Lung (tissue), 11 donors: ENCODE measurements at regions not wholly inside any gene's neighbourhood (a gene's known extent, or its start where the extent isn't known, plus 50 kb on each side); places are given as distances from the start of the nearest gene placed in this dataset.
A peak's percentile ranks its signal among the peaks of the same experiment; 100 is the strongest.

Source experiments
- ATAC-seq: fragments of 200-7000 bp; cut with Tn5 transposase; one replicate; pipeline ENCODE4 v1.9.1; 2020; ENCODE audit warnings: moderate number of reproducible peaks; ENCODE audit not compliant: insufficient read depth, low FRiP score
- DNase-seq, 3 donors: peaks; one replicate each; pipeline ENCODE4 v3.0.0-alpha.2; 2013 to 2017
- H3K27ac ChIP-seq, 2 donors: one replicate each; pipeline ENCODE4 v1.5.1; 2013; ENCODE audit warnings: mild to moderate bottlenecking in 2 of 2, moderate library complexity in 2 of 2, control low read depth in 1 of 2, inconsistent platforms in 1 of 2, low read depth in 1 of 2, low read length in 1 of 2
- H3K27me3 ChIP-seq, 3 donors: one replicate each; pipeline ENCODE4 v1.5.1; 2013; ENCODE audit warnings: low read length in 2 of 3; ENCODE audit not compliant: control insufficient read depth in 3 of 3, insufficient read depth in 3 of 3
- H3K36me3 ChIP-seq, 4 donors: one replicate each; pipeline ENCODE4 v1.5.1; 2013; ENCODE audit warnings: low read length in 4 of 4, mild to moderate bottlenecking in 1 of 4, moderate library complexity in 1 of 4; ENCODE audit not compliant: control insufficient read depth in 4 of 4, insufficient read depth in 4 of 4
- H3K4me1 ChIP-seq, 5 donors: one replicate each; pipeline ENCODE4 v1.5.1; 2013; ENCODE audit warnings: low read length in 5 of 5, mild to moderate bottlenecking in 2 of 5, moderate library complexity in 1 of 5; ENCODE audit not compliant: control insufficient read depth in 5 of 5, insufficient read depth in 5 of 5
- H3K4me3 ChIP-seq: one replicate; pipeline ENCODE4 v1.5.1; 2013; ENCODE audit warnings: mild to moderate bottlenecking, control low read depth, moderate library complexity
- H3K9ac ChIP-seq, 2 donors: one replicate each; pipeline ENCODE4 v1.5.1; 2013; ENCODE audit warnings: low read length in 2 of 2, control low read depth in 1 of 2; ENCODE audit not compliant: insufficient read depth in 1 of 2
- H3K9me3 ChIP-seq, 4 donors: one replicate each; pipeline ENCODE4 v1.5.1; 2013; ENCODE audit warnings: low read length in 3 of 4, mild to moderate bottlenecking in 1 of 4, moderate library complexity in 1 of 4; ENCODE audit not compliant: control insufficient read depth in 4 of 4, insufficient read depth in 3 of 4
- WGBS, 2 donors: extraction: QIAGEN DNeasy Blood & Tissue Kit; methylation state at CpG; one replicate each; pipeline ENCODE4 v1.1.7; 2013; 5-methylcytosine and 5-hydroxymethylcytosine counted together
- TF ChIP-seq, protein P1 (sequence below): IDR thresholded peaks from 2 replicates; pipeline ENCODE4 v1.5.1; 2012; ENCODE audit warnings: mild to moderate bottlenecking; ENCODE audit errors: control extremely low read depth, extremely low read depth
- donor health status: control.
- donor health status: control.
- donor health status: Bipolar disorder and iron deficiency.
- donor health status: healthy.
- donor health status: DM: yes; HTN: yes; CAD: no.

DNA sequence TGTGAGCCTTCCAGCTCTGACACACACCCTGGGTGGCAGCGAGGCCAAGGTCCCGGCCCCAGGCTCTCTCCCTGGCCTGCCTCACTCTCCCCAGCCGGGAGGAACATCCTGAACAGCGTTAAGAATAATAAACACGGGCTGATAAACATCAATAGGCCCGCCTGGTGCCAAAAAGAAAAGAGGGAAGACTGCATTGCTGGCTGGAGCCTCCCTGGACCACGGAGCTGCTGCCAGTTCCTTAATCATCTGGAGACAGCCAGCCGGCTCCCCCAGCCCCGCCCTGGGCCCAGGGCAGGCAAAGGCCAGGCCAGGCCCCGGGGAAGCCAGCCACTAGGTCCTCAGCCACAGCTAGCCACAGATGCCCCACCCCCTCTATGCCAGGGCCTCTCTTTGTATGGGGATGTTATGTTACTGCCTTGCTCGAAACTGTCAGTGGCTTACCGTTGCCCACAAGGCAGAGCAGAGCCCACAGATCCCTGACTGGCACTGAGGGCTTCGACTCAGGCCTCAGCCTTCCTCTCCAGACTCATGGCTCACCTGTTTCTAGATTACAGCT is 293.7 kb downstream of the DYSF start:
- Histone ChIP-seq H3K4me3 (no peak overlapping the region), H3K9me3 (peaks cover 0 to 3% (median under 1%) of the 10 kb centered on the region in 4 donors), H3K27me3 (peaks cover 0 to 4% (median 0%) of the 10 kb centered on the region in 3 donors), H3K36me3 (no peaks in the 10 kb centered on the region), H3K27ac (peak overlapping the region in 1 of 2 donors; percentile 17), H3K9ac (no peak overlapping the region), H3K4me1 (peaks cover 0 to 16% (median 5%) of the 10 kb centered on the region in 5 donors)
- no peak for ATAC-seq
- 36 to 43% methylated on average over 13 of the region's 13 CpGs for WGBS, 2 donors
- TF ChIP-seq, protein P1, sequence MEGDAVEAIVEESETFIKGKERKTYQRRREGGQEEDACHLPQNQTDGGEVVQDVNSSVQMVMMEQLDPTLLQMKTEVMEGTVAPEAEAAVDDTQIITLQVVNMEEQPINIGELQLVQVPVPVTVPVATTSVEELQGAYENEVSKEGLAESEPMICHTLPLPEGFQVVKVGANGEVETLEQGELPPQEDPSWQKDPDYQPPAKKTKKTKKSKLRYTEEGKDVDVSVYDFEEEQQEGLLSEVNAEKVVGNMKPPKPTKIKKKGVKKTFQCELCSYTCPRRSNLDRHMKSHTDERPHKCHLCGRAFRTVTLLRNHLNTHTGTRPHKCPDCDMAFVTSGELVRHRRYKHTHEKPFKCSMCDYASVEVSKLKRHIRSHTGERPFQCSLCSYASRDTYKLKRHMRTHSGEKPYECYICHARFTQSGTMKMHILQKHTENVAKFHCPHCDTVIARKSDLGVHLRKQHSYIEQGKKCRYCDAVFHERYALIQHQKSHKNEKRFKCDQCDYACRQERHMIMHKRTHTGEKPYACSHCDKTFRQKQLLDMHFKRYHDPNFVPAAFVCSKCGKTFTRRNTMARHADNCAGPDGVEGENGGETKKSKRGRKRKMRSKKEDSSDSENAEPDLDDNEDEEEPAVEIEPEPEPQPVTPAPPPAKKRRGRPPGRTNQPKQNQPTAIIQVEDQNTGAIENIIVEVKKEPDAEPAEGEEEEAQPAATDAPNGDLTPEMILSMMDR, result no peak
- DNase-seq, result peak; percentile 56 to 70 (median 59)

DNA sequence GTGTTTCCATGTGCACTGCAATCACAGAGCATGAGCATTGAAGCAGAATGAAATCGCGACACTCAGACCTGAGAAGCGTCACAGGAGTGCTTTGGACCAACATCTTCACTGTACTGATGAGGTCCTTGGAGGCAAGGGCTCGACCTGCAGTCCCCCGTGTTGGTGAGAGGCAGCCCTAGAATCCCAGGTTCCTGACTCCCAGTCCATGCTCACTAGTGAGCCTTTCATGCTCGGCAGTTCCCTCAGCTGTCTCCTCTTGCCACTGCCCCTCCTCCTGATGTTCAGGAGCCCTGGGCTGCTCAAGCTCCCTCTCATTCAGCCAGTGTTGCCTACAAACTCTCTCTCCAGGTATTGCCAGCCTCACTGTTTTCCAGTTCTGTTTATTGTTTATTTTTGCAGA is 291.4 kb downstream of the DYSF start:
- Histone ChIP-seq H3K9ac (no peak overlapping the region), H3K27ac (no peak overlapping the region), H3K9me3 (no peaks in the 10 kb centered on the region), H3K27me3 (no peaks in the 10 kb centered on the region), H3K4me1 (peaks cover 0 to 16% (median 5%) of the 10 kb centered on the region in 5 donors), H3K36me3 (no peaks in the 10 kb centered on the region), H3K4me3 (no peak overlapping the region)
- WGBS, 2 donors, result 77 to 80% methylated on average over 6 of the region's 6 CpGs
- ATAC-seq (no peak), DNase-seq (no peak)
- TF ChIP-seq, protein P1, result no peak

DNA sequence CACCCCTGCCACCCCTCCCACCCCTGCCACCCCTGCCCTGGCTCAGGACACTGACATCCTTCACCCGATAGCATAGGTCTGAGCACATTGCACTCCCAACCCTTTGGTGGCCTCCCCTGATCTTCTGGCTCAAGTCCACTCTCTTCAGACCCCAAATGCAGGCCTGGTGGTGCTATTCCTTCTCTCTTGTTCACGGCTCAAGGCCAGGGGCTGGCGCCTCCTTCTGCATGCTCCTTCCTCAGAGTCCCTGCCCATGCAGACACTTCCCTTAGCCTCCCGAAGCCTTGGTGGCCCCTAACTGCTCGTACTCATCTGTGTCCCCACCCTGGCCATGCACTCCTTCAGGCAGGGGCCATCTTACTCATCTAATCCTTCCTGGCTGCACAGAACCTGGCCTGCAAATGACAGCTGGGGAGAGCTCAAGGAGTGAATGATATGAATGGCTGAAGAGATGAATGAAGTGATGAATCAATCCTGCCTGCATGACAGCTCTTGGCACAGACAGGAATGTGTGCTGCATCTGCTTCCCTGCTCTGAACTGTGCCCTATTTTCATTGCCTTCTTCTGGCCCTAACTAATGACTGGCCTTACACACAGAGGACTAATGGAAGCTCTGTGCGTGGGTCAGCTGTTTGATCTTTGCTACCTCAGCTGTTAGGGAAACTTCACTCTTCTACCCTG is 290.8 kb downstream of the DYSF start:
- peaks cover 0 to 16% (median 5%) of the 10 kb centered on the region in 5 donors for H3K4me1 ChIP-seq
- H3K27me3 ChIP-seq, result no peaks in the 10 kb centered on the region
- no peak overlapping the region for H3K27ac ChIP-seq
- H3K4me3 ChIP-seq, result no peak overlapping the region
- no peak overlapping the region for H3K9ac ChIP-seq
- TF ChIP-seq, protein P1, result no peak
- 88 to 92% methylated on average over 6 of the region's 6 CpGs for WGBS, 2 donors
- ATAC-seq (no peak), DNase-seq (no peak)
- H3K9me3 ChIP-seq, result no peaks in the 10 kb centered on the region
- no peaks in the 10 kb centered on the region for H3K36me3 ChIP-seq
